ENCODE measurements at regions not wholly inside any gene's neighbourhood (a gene's known extent, or its start where the extent isn't known, plus 50 kb on each side); places are given as distances from the start of the nearest gene placed in this dataset.

- no peak for TF ChIP-seq CTCF (IDR thresholded peaks at IDR 0.05)
- Histone ChIP-seq H3K9ac (no peak overlapping the region), H3K27ac (no peak overlapping the region), H3K4me2 (ENCODE audit: low read length) (no peak overlapping the region), H3K27me3 (ENCODE audit: control insufficient read depth, insufficient read depth, low read length) (no peaks in the 10 kb centered on the region), H2AFZ (no peak overlapping the region), H3K9me3 (ENCODE audit: control insufficient read depth, low read length) (no peaks in the 10 kb centered on the region), H3K36me3 (ENCODE audit: control insufficient read depth, insufficient read depth, low read length) (no peaks in the 10 kb centered on the region), H3K4me3 (ENCODE audit: low read depth, low read length) (no peak overlapping the region), H3K4me1 (peaks cover 8% of the 10 kb centered on the region), H3K79me2 (no peaks in the 10 kb centered on the region)
Observed at GRCh38 chr7:113199841-113200240, 81.5 kb upstream of the SMIM30 start.

- no peaks in the 10 kb centered on the region for H3K9me3 ChIP-seq (ENCODE audit: control insufficient read depth, low read length)
- H3K4me1 ChIP-seq, result peaks cover 8% of the 10 kb centered on the region
- H3K79me2 ChIP-seq, result no peaks in the 10 kb centered on the region
- H3K9ac ChIP-seq, result no peak overlapping the region
- no peak overlapping the region for H3K4me3 ChIP-seq (ENCODE audit: low read depth, low read length)
- no peaks in the 10 kb centered on the region for H3K36me3 ChIP-seq (ENCODE audit: control insufficient read depth, insufficient read depth, low read length)
- no peaks in the 10 kb centered on the region for H3K27me3 ChIP-seq (ENCODE audit: control insufficient read depth, insufficient read depth, low read length)
- no peak overlapping the region for H3K4me2 ChIP-seq (ENCODE audit: low read length)
- H3K27ac ChIP-seq, result no peak overlapping the region
- no peak for TF ChIP-seq CTCF (IDR thresholded peaks at IDR 0.05)
- H2AFZ ChIP-seq, result no peak overlapping the region
Observed at GRCh38 chr7:113199136-113199535, 80.8 kb upstream of the SMIM30 start.

GRCh38 chr7:113198226-113198625, 79.9 kb upstream of the SMIM30 start:
- no peak overlapping the region for H3K4me3 ChIP-seq (ENCODE audit: low read depth, low read length)
- peaks cover 1% of the 10 kb centered on the region for H3K4me1 ChIP-seq
- no peak for TF ChIP-seq CTCF (IDR thresholded peaks at IDR 0.05)
- H3K4me2 ChIP-seq (ENCODE audit: low read length), result no peak overlapping the region
- no peak overlapping the region for H2AFZ ChIP-seq
- H3K79me2 ChIP-seq, result no peaks in the 10 kb centered on the region
- no peaks in the 10 kb centered on the region for H3K36me3 ChIP-seq (ENCODE audit: control insufficient read depth, insufficient read depth, low read length)
- H3K27me3 ChIP-seq (ENCODE audit: control insufficient read depth, insufficient read depth, low read length), result no peaks in the 10 kb centered on the region
- no peak overlapping the region for H3K27ac ChIP-seq
- H3K9ac ChIP-seq, result no peak overlapping the region
- H3K9me3 ChIP-seq (ENCODE audit: control insufficient read depth, low read length), result no peaks in the 10 kb centered on the region

- TF ChIP-seq CTCF (IDR thresholded peaks at IDR 0.05), result no peak
- Histone ChIP-seq H3K27me3 (ENCODE audit: control insufficient read depth, insufficient read depth, low read length) (no peaks in the 10 kb centered on the region), H3K4me1 (no peaks in the 10 kb centered on the region), H3K9me3 (ENCODE audit: control insufficient read depth, low read length) (no peaks in the 10 kb centered on the region), H3K27ac (no peak overlapping the region), H2AFZ (no peak overlapping the region), H3K4me3 (ENCODE audit: low read depth, low read length) (no peak overlapping the region), H3K4me2 (ENCODE audit: low read length) (no peak overlapping the region), H3K9ac (no peak overlapping the region), H3K36me3 (ENCODE audit: control insufficient read depth, insufficient read depth, low read length) (no peaks in the 10 kb centered on the region), H3K79me2 (no peaks in the 10 kb centered on the region)
Observed at GRCh38 chr7:113197274-113197673, 78.9 kb upstream of the SMIM30 start.

GRCh38 chr7:113188396-113188795, 70.0 kb upstream of the SMIM30 start:
- Histone ChIP-seq H3K4me2 (ENCODE audit: low read length) (no peak overlapping the region), H3K27me3 (ENCODE audit: control insufficient read depth, insufficient read depth, low read length) (no peaks in the 10 kb centered on the region), H3K27ac (no peak overlapping the region), H3K36me3 (ENCODE audit: control insufficient read depth, insufficient read depth, low read length) (no peaks in the 10 kb centered on the region), H3K4me3 (ENCODE audit: low read depth, low read length) (no peak overlapping the region), H3K9me3 (ENCODE audit: control insufficient read depth, low read length) (no peaks in the 10 kb centered on the region), H2AFZ (no peak overlapping the region), H3K79me2 (no peaks in the 10 kb centered on the region), H3K9ac (no peak overlapping the region), H3K4me1 (no peaks in the 10 kb centered on the region)
- no peak for TF ChIP-seq CTCF (IDR thresholded peaks at IDR 0.05)

Measured in parathyroid adenoma (tissue), 2 donors.